Iris pigment epithelial cell (primary cell): ENCODE measurements at regions not wholly inside any gene's neighbourhood (a gene's known extent, or its start where the extent isn't known, plus 50 kb on each side); places are given as distances from the start of the nearest gene placed in this dataset.
"Not testable (repeated sequence)": the region's sequence is repeated elsewhere in the genome, so short reads cannot be mapped to it uniquely, and the experiment has no call there.

Experiments
- DNase-seq: peaks from one replicate; pipeline ENCODE4 v3.0.0-alpha.2; 2011; ENCODE audit warnings: low read depth

DNA sequence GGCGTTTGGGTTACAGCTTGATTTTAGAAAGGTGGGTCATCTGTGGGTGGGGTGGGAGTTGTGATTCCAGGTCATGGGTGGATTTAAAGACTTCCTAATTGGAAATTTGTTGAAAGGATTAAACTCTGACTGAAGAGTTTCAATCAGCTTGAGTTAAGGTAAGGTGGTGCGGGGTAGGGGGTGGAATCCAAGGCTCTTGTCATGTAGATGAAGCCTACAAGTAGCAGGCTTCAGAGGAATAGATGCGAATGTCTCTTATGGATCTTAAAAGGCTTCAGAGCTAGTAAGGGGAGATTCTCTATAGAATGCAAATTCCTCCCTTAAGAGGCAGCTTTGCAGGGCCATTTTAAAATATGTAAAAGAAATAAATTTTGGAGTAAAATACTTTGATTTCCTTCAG, 645.3 kb downstream of the FRK start:
- DNase-seq, result no peak

DNA sequence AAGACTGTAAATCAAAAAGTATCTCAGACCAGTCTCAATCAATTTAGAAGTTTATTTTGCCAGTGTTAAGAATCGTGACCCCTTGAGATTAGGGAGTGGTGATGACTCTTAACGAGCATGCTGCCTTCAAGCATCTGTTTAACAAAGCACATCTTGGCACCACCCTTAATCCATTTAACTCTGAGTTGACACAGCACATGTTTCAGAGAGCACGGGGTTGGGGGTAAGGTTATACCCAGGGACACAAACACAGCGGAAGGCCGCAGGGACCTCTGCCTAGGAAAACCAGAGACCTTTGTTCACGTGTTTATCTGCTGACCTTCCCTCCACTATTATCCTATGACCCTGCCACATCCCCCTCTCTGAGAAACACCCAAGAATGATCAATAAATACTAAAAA, 645.8 kb downstream of the FRK start:
- not testable (repeated sequence) for DNase-seq

GRCh38 chr6:115411756-115412155, 648.9 kb downstream of the FRK start:
- no peak for DNase-seq

DNA sequence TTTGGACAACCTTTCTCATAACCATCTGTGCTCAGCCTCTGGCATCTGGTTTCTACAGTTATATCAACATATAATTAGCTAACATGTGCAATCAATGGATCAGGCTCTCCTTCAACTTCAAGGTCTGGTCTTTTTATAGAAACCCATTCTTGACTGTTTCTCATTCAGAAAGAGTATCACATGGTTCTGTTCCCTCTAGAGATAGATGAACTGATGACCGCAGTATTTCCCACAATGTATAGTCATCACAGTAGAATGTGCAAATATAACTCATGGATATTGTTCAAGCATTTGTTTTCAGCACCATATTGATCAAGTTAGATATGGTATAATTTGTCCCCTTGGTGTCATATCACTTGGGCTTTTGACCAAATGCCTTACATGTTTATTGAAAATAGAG, 656.2 kb downstream of the FRK start:
- no peak for DNase-seq

- DNase-seq, result no peak
Measured at GRCh38 chr6:115398607-115399006, 662.1 kb downstream of the FRK start.

- DNase-seq, result no peak
Measured at GRCh38 chr6:115396112-115396906, 664.4 kb downstream of the FRK start.

GRCh38 chr6:115393821-115394220, 666.9 kb downstream of the FRK start:
- DNase-seq, result no peak

GRCh38 chr6:115370202-115370601, 690.5 kb downstream of the FRK start:
- DNase-seq, result no peak

- DNase-seq, result no peak
Measured at GRCh38 chr6:115365783-115366182, 694.9 kb downstream of the FRK start.

- no peak for DNase-seq
Measured at GRCh38 chr6:115363379-115363778, 697.3 kb downstream of the FRK start.

DNA sequence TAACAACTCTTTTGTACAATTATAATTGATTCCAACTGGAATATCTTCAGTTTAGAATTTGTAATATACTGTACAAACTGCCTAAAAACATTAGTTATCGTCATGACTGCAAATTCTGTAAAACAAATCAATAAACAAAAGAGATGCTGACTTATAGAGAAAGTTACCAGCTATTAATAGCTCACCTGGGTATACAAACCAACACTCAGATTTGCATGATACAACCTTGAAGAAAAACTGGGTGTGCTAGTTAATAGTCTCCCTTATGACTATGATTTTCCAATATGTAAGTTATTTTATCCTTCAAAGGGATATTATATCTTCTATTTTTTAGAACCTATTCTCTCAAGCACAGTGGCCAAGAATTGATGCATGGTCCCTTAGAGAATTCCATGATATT, 698.5 kb downstream of the FRK start:
- no peak for DNase-seq

- DNase-seq, result no peak
Measured at GRCh38 chr6:115360602-115361325, 699.9 kb downstream of the FRK start.

DNA sequence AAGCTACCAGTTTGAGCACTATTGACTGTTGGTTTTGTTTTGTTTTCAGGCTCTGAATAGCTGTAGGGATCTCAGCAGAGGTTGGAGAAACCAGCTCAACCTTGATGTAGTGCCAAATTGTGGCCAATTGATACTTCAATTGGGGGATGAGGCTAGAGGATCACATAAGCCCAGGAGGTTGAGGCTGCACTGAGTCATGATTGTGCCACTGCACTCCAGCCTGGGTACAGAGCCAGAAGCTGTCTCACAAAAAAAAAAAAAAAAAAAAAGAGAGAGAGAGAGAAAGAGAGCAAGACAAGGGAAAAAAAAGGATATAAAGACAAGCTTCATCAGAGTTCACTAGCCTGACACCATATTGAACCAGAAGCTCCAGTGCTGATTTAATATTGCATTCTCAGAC, 702.1 kb downstream of the FRK start:
- DNase-seq, result no peak

GRCh38 chr6:115356371-115356770, 704.3 kb downstream of the FRK start:
- no peak for DNase-seq

GRCh38 chr6:115323001-115323400, 737.7 kb downstream of the FRK start:
- no peak for DNase-seq

DNA sequence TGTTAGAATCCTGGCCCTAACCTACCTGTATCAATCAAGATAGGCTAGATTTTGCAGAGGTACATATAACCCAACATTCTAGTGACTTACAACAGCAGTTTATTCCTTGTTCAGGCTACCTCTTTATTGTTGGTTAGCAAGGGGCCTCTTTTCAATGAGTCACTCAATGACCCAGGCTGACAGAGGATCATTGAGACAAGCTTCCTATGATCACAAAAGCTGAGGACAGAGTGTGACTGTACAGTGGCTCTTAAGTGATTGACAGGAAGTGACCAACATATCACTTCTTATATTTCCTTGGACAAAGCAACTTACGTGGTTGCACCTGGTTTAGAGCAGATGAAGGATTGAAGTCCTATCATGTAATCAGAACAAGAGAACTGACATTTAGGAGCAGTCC, 740.9 kb downstream of the FRK start:
- no peak for DNase-seq

DNA sequence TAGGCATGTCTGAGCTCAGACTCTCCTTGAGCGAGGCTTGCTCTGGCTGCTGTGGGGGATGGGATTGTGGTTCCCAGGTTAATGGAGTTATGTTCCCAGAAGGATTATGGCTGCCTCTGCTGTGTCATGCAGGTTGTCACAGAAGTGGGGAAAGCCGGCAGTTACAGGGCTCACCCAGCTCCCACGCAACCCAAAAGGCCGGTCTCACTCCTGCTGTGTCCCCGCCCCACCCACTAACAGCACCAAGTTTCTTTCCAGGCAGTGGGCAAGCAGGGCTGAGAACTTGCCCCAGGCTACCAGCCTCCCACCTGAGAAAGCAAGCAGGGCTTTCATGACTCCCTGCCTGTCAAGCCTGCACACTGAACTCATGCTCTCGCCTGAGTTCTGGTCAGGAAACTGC, 750.5 kb downstream of the FRK start:
- no peak for DNase-seq

DNA sequence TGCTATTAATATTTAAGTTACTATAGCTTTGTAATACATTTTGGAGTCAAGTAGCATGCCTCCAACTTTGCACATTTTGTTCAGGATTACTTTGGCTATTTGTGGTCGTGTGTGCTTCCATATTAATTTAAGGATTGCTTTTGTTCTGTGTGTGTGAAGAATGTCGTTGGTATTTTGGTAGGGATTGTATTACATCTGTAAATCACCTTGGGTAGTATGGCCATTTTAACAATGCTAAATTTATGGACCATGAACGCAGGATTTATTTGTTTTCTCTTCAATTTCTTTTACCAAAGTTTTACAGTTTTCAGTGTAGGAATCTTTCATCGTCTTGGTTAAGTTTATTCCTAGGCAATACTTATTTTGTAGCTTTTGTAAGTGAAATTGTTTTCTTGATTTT, 758.0 kb downstream of the FRK start:
- no peak for DNase-seq

DNA sequence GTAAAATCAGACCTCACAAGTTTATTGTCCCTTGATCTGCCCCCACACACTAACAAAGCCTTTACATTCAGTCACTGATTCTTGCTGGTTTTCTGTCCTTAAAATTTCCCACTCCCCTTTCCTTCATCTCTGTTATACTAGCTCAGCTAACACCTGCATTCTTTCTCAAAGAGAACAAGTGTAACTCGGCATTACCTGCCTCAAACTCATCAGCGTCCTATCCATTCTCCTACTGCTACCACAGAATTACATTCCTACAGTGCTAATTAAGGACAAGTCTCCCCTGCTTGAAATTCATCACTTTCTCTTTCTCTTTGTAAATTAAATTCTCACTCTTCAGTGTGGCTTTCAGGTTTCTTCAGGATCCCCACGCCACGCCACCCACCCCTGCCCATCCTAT, 773.2 kb downstream of the FRK start:
- DNase-seq, result no peak

GRCh38 chr6:115276881-115277565, 783.7 kb downstream of the FRK start:
- no peak for DNase-seq

- DNase-seq, result no peak
Measured at GRCh38 chr6:115272311-115272710, 788.4 kb downstream of the FRK start.

DNA sequence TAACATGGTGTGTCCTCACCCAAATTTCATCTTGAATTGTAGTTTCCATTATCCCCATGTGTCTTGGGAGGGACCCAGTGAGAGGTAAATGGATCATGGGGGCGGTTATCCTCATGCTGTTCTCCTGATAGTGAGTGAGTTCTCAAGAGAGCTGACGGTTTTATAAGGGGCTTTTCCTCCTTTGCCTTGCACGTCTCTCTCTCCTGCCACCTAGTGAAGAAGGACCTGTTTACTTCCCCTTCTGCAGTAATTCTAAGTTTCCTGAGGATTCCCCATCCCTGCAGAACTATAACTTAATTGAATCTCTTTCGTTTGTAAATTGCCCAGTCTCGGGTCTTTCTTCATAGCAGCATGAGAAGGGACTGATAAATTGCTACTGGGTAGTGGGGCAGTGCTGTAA, 789.3 kb downstream of the FRK start:
- DNase-seq, result no peak

DNA sequence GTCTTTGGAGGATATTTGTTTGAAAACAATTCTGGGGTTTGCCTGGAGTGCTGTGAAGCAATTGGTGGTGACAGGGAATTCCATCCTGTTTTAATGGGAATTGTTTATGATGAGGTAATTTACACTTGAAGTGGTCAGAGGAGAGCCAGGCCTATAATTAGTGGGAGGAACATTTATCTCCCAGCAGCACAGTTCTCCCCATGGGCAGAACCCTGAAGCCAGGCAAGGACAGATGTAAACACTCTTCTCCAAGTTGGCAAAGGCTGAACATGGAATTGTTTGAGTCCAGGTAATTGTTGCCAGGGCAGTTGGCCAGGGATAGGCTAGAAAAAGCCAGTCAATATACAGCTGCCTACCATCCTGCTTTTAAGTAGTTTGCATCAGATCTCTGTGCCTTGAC, 789.7 kb downstream of the FRK start:
- DNase-seq, result no peak
